Midbrain (tissue), 1 donor: ENCODE measurements at regions not wholly inside any gene's neighbourhood (a gene's known extent, or its start where the extent isn't known, plus 50 kb on each side); places are given as distances from the start of the nearest gene placed in this dataset.

Source experiments
- DNase-seq: peaks from one replicate; lab custom pipeline; 2025; lab: John Stamatoyannopoulos, UW

GRCh38 chr19:28846094-28846812, 366.7 kb downstream of the UQCRFS1 start:
- DNase-seq = no peak

- no peak for DNase-seq
Observed at GRCh38 chr19:28843761-28844492, 369.0 kb downstream of the UQCRFS1 start.

- DNase-seq = no peak
Observed at GRCh38 chr19:28841531-28841930, 371.4 kb downstream of the UQCRFS1 start.

GRCh38 chr19:28840891-28841290, 372.1 kb downstream of the UQCRFS1 start:
- no peak for DNase-seq

GRCh38 chr19:28839455-28839854, 373.5 kb downstream of the UQCRFS1 start:
- DNase-seq = no peak

- no peak for DNase-seq
Observed at GRCh38 chr19:28838909-28839308, 374.0 kb downstream of the UQCRFS1 start.

GRCh38 chr19:28836421-28836820, 376.5 kb downstream of the UQCRFS1 start:
- no peak for DNase-seq

GRCh38 chr19:28834996-28835395, 378.0 kb downstream of the UQCRFS1 start:
- no peak for DNase-seq

GRCh38 chr19:28831462-28831861, 381.5 kb downstream of the UQCRFS1 start:
- DNase-seq = no peak

GRCh38 chr19:28829762-28830161, 383.2 kb downstream of the UQCRFS1 start:
- DNase-seq = no peak

GRCh38 chr19:28829359-28829758, 383.6 kb downstream of the UQCRFS1 start:
- DNase-seq = no peak

GRCh38 chr19:28828276-28828870, 384.6 kb downstream of the UQCRFS1 start:
- DNase-seq = no peak

GRCh38 chr19:28827382-28827781, 385.6 kb downstream of the UQCRFS1 start:
- DNase-seq = no peak

- no peak for DNase-seq
Observed at GRCh38 chr19:28823338-28823961, 389.5 kb downstream of the UQCRFS1 start.

GRCh38 chr19:28820289-28820688, 392.7 kb downstream of the UQCRFS1 start:
- DNase-seq = no peak

- no peak for DNase-seq
Observed at GRCh38 chr19:28815257-28815656, 397.7 kb downstream of the UQCRFS1 start.

GRCh38 chr19:28794301-28794700, 418.6 kb downstream of the UQCRFS1 start:
- DNase-seq = no peak

- DNase-seq = no peak
Observed at GRCh38 chr19:28793391-28794168, 419.4 kb downstream of the UQCRFS1 start.

GRCh38 chr19:28785971-28786370, 427.0 kb downstream of the UQCRFS1 start:
- no peak for DNase-seq

GRCh38 chr19:28764066-28764465, 448.9 kb downstream of the UQCRFS1 start:
- DNase-seq = no peak

GRCh38 chr19:28746478-28746877, 466.5 kb downstream of the UQCRFS1 start:
- no peak for DNase-seq

GRCh38 chr19:28744943-28745342, 468.0 kb downstream of the UQCRFS1 start:
- DNase-seq = no peak
